ENCODE measurements at regions not wholly inside any gene's neighbourhood (a gene's known extent, or its start where the extent isn't known, plus 50 kb on each side); places are given as distances from the start of the nearest gene placed in this dataset.

GRCh38 chr2:57674743-57675142 lies 371.9 kb upstream of the VRK2 start:
- Histone ChIP-seq H3K79me2 (ENCODE audit: insufficient read depth, low read length) (no peaks in the 10 kb centered on the region), H3K23ac (ENCODE audit: insufficient read length, low read depth, low read length) (no peak overlapping the region), H3K9ac (ENCODE audit: extremely low read depth, insufficient read length, low read length) (no peak overlapping the region), H3K14ac (ENCODE audit: insufficient read depth, low read length) (no peak overlapping the region), H3K23me2 (ENCODE audit: insufficient read length, low read depth, low read length, poor library complexity, severe bottlenecking) (no peaks in the 10 kb centered on the region), H3K18ac (ENCODE audit: insufficient read length, low read depth, low read length) (no peak overlapping the region), H3K9me3 (ENCODE audit: control insufficient read depth, low read depth, low read length) (no peaks in the 10 kb centered on the region), H3T11ph (ENCODE audit: low read length) (no peak overlapping the region), H3K56ac (ENCODE audit: insufficient read length, low read depth, low read length) (no peak overlapping the region), H3K4ac (ENCODE audit: low read depth, low read length) (no peak overlapping the region), H3K79me1 (ENCODE audit: insufficient read depth, low read depth, low read length, poor library complexity, severe bottlenecking) (no peaks in the 10 kb centered on the region), H2BK5ac (ENCODE audit: insufficient read length, low read length) (no peak overlapping the region), H2AFZ (ENCODE audit: low read length) (no peak overlapping the region), H2BK20ac (ENCODE audit: low read depth, low read length, poor library complexity, severe bottlenecking) (no peak overlapping the region), H2BK15ac (ENCODE audit: low read depth, low read length) (no peak overlapping the region), H4K20me1 (ENCODE audit: control insufficient read depth, insufficient read depth, insufficient read length) (no peaks in the 10 kb centered on the region), H2BK120ac (ENCODE audit: low read depth, low read length, poor library complexity, severe bottlenecking) (no peak overlapping the region), H3K27ac (ENCODE audit: insufficient read length, low read depth, low read length) (no peak overlapping the region), H3K4me1 (ENCODE audit: insufficient read depth, low read length) (no peaks in the 10 kb centered on the region), H4K91ac (ENCODE audit: insufficient read length, low read depth, low read length) (no peak overlapping the region), H3K27me3 (ENCODE audit: insufficient read depth, low read length) (no peaks in the 10 kb centered on the region), H2AK5ac (ENCODE audit: insufficient read length, low read length) (no peak overlapping the region), H2BK12ac (ENCODE audit: insufficient read length, low read depth, low read length) (no peak overlapping the region), H3K4me2 (ENCODE audit: insufficient read depth, insufficient read length, low read length) (no peak overlapping the region), H4K8ac (replicated peaks; ENCODE audit: insufficient read length, low read depth, low read length) (no peak overlapping the region), H4K5ac (ENCODE audit: insufficient read length, low read depth, low read length) (no peak overlapping the region)
- no CpG with 5 or more reads among the region's 2 CpGs for WGBS (ENCODE audit: extremely low coverage, insufficient read length, low lambda C conversion rate)
- Mint-ChIP-seq H3K9me3 (no peaks in the 10 kb centered on the region), H3K27ac (no peak overlapping the region), H3K4me3 (no peak overlapping the region), H3K27me3 (ENCODE audit: low read depth) (no peaks in the 10 kb centered on the region), H3K4me1 (peaks cover 0 to 3% of the 10 kb centered on the region in 2 experiments; a peak in 1 of 4 replicates), H3K36me3 (ENCODE audit: insufficient read depth in 1 of 3, low read depth in 3 of 3) (no peaks in the 10 kb centered on the region)
- no peak for DNase-seq
- TF ChIP-seq, protein P1, sequence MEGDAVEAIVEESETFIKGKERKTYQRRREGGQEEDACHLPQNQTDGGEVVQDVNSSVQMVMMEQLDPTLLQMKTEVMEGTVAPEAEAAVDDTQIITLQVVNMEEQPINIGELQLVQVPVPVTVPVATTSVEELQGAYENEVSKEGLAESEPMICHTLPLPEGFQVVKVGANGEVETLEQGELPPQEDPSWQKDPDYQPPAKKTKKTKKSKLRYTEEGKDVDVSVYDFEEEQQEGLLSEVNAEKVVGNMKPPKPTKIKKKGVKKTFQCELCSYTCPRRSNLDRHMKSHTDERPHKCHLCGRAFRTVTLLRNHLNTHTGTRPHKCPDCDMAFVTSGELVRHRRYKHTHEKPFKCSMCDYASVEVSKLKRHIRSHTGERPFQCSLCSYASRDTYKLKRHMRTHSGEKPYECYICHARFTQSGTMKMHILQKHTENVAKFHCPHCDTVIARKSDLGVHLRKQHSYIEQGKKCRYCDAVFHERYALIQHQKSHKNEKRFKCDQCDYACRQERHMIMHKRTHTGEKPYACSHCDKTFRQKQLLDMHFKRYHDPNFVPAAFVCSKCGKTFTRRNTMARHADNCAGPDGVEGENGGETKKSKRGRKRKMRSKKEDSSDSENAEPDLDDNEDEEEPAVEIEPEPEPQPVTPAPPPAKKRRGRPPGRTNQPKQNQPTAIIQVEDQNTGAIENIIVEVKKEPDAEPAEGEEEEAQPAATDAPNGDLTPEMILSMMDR (conservative IDR thresholded peaks at IDR 0.05), result no peak

Data from H9 (cell line).